ENCODE measurements at regions not wholly inside any gene's neighbourhood (a gene's known extent, or its start where the extent isn't known, plus 50 kb on each side); places are given as distances from the start of the nearest gene placed in this dataset.

GRCh38 chr1:112083487-112083886 is 94.0 kb upstream of the KCND3 start:
- Mint-ChIP-seq H3K9me3 (ENCODE audit: unreplicated experiment) (no peaks in the 10 kb centered on the region), H3K4me3 (ENCODE audit: unreplicated experiment) (no peak overlapping the region), H3K36me3 (ENCODE audit: low read depth, unreplicated experiment) (no peaks in the 10 kb centered on the region), H3K4me1 (ENCODE audit: unreplicated experiment) (peaks cover 4% of the 10 kb centered on the region), H3K27ac (ENCODE audit: unreplicated experiment) (no peak overlapping the region), H3K27me3 (ENCODE audit: unreplicated experiment) (peaks cover 2% of the 10 kb centered on the region)
- no peak for TF ChIP-seq CTCF (IDR thresholded peaks at IDR 0.05; ENCODE audit: unreplicated experiment)
- peak; percentile 8 for DNase-seq (ENCODE audit: low spot score)

GRCh38 chr1:112092656-112093371 is 103.3 kb upstream of the KCND3 start:
- DNase-seq (ENCODE audit: low spot score) = no peak
- Mint-ChIP-seq H3K27me3 (ENCODE audit: unreplicated experiment) (peaks cover 1% of the 10 kb centered on the region), H3K36me3 (ENCODE audit: low read depth, unreplicated experiment) (no peaks in the 10 kb centered on the region), H3K4me3 (ENCODE audit: unreplicated experiment) (no peak overlapping the region), H3K9me3 (ENCODE audit: unreplicated experiment) (no peaks in the 10 kb centered on the region), H3K4me1 (ENCODE audit: unreplicated experiment) (peaks cover 34% of the 10 kb centered on the region), H3K27ac (ENCODE audit: unreplicated experiment) (no peak overlapping the region)
- TF ChIP-seq CTCF (IDR thresholded peaks at IDR 0.05; ENCODE audit: unreplicated experiment) = no peak

- Mint-ChIP-seq H3K27ac (ENCODE audit: unreplicated experiment) (no peak overlapping the region), H3K9me3 (ENCODE audit: unreplicated experiment) (no peaks in the 10 kb centered on the region), H3K27me3 (ENCODE audit: unreplicated experiment) (peaks cover 1% of the 10 kb centered on the region), H3K4me1 (ENCODE audit: unreplicated experiment) (peaks cover 34% of the 10 kb centered on the region), H3K36me3 (ENCODE audit: low read depth, unreplicated experiment) (no peaks in the 10 kb centered on the region), H3K4me3 (ENCODE audit: unreplicated experiment) (no peak overlapping the region)
- no peak for TF ChIP-seq CTCF (IDR thresholded peaks at IDR 0.05; ENCODE audit: unreplicated experiment)
- no peak for DNase-seq (ENCODE audit: low spot score)
Measured at GRCh38 chr1:112093372-112093694, 103.9 kb upstream of the KCND3 start.

- Mint-ChIP-seq H3K4me1 (ENCODE audit: unreplicated experiment) (peaks cover 9% of the 10 kb centered on the region), H3K27me3 (ENCODE audit: unreplicated experiment) (no peaks in the 10 kb centered on the region), H3K27ac (ENCODE audit: unreplicated experiment) (no peak overlapping the region), H3K9me3 (ENCODE audit: unreplicated experiment) (peaks cover 4% of the 10 kb centered on the region), H3K36me3 (ENCODE audit: low read depth, unreplicated experiment) (no peaks in the 10 kb centered on the region), H3K4me3 (ENCODE audit: unreplicated experiment) (no peak overlapping the region)
- DNase-seq (ENCODE audit: low spot score) = no peak
- no peak for TF ChIP-seq CTCF (IDR thresholded peaks at IDR 0.05; ENCODE audit: unreplicated experiment)
Measured at GRCh38 chr1:112099979-112100378, 110.5 kb upstream of the KCND3 start.

GRCh38 chr1:112105557-112105956 is 116.1 kb upstream of the KCND3 start:
- no peak for DNase-seq (ENCODE audit: low spot score)

More at GRCh38 chr1:112105557-112105956, 116.1 kb upstream of the KCND3 start:
- no peaks in the 10 kb centered on the region for H3K4me1 Mint-ChIP-seq (ENCODE audit: unreplicated experiment)
- H3K4me3 Mint-ChIP-seq (ENCODE audit: unreplicated experiment) = no peak overlapping the region
- H3K27ac Mint-ChIP-seq (ENCODE audit: unreplicated experiment) = no peak overlapping the region
- no peak for TF ChIP-seq CTCF (IDR thresholded peaks at IDR 0.05; ENCODE audit: unreplicated experiment)
- no peaks in the 10 kb centered on the region for H3K36me3 Mint-ChIP-seq (ENCODE audit: low read depth, unreplicated experiment)
- no peaks in the 10 kb centered on the region for H3K27me3 Mint-ChIP-seq (ENCODE audit: unreplicated experiment)
- H3K9me3 Mint-ChIP-seq (ENCODE audit: unreplicated experiment) = peaks cover 4% of the 10 kb centered on the region

Data from endothelial cell (in vitro differentiated cells).